HG03039 (cell line): ENCODE measurements at regions not wholly inside any gene's neighbourhood (a gene's known extent, or its start where the extent isn't known, plus 50 kb on each side); places are given as distances from the start of the nearest gene placed in this dataset.
"Not testable (repeated sequence)": the region's sequence is repeated elsewhere in the genome, so short reads cannot be mapped to it uniquely, and the experiment has no call there.

Experiments
- ATAC-seq: cut with Tn5 transposase; IDR thresholded peaks from one replicate; pipeline ENCODE4 v1.9.1; 2021; ENCODE audit warnings: mild to moderate bottlenecking, moderate library complexity; ENCODE audit not compliant: unreplicated experiment

- no peak for ATAC-seq
Observed at GRCh38 chr13:50404769-50405168, 389.5 kb downstream of the KCNRG start.

- ATAC-seq = no peak
Observed at GRCh38 chr13:50406831-50407230, 391.6 kb downstream of the KCNRG start.

- ATAC-seq = no peak
Observed at GRCh38 chr13:50408068-50408467, 392.8 kb downstream of the KCNRG start.

GRCh38 chr13:50409220-50409619 lies 394.0 kb downstream of the KCNRG start:
- no peak for ATAC-seq

- ATAC-seq = no peak
Observed at GRCh38 chr13:50410921-50411746, 395.9 kb downstream of the KCNRG start.

- ATAC-seq = no peak
Observed at GRCh38 chr13:50412046-50412617, 396.9 kb downstream of the KCNRG start.

GRCh38 chr13:50414640-50415039 lies 399.4 kb downstream of the KCNRG start:
- no peak for ATAC-seq

GRCh38 chr13:50415428-50415827 lies 400.2 kb downstream of the KCNRG start:
- ATAC-seq = no peak

- no peak for ATAC-seq
Observed at GRCh38 chr13:50417597-50417996, 402.4 kb downstream of the KCNRG start.

GRCh38 chr13:50419331-50419865 lies 404.2 kb downstream of the KCNRG start:
- no peak for ATAC-seq

GRCh38 chr13:50419896-50420295 lies 404.7 kb downstream of the KCNRG start:
- no peak for ATAC-seq

- no peak for ATAC-seq
Observed at GRCh38 chr13:50420718-50421472, 405.7 kb downstream of the KCNRG start.

- ATAC-seq = no peak
Observed at GRCh38 chr13:50421473-50422130, 406.4 kb downstream of the KCNRG start.

- ATAC-seq = no peak
Observed at GRCh38 chr13:50422181-50423148, 407.2 kb downstream of the KCNRG start.

- no peak for ATAC-seq
Observed at GRCh38 chr13:50424993-50425392, 409.7 kb downstream of the KCNRG start.

- no peak for ATAC-seq
Observed at GRCh38 chr13:50425772-50426171, 410.5 kb downstream of the KCNRG start.

GRCh38 chr13:50426927-50427326 lies 411.7 kb downstream of the KCNRG start:
- no peak for ATAC-seq

- not testable (repeated sequence) for ATAC-seq
Observed at GRCh38 chr13:50427511-50427910, 412.3 kb downstream of the KCNRG start.

GRCh38 chr13:50428183-50428877 lies 413.1 kb downstream of the KCNRG start:
- no peak for ATAC-seq
